IPS-18c (cell line): ENCODE measurements at regions not wholly inside any gene's neighbourhood (a gene's known extent, or its start where the extent isn't known, plus 50 kb on each side); places are given as distances from the start of the nearest gene placed in this dataset.
"Not testable (repeated sequence)": the region's sequence is repeated elsewhere in the genome, so short reads cannot be mapped to it uniquely, and the experiment has no call there.

Source experiments
- H3K4me3 ChIP-seq: 2 replicates; pipeline ENCODE4 v1.7.0; 2013; ENCODE audit warnings: low read depth, mild to moderate bottlenecking, low read length, moderate library complexity; ENCODE audit not compliant: insufficient read depth
- H3K9me3 ChIP-seq: one replicate; pipeline ENCODE4 v1.6.1; 2013; ENCODE audit warnings: mild to moderate bottlenecking, low read length, moderate library complexity; ENCODE audit not compliant: control insufficient read depth, insufficient read depth

DNA sequence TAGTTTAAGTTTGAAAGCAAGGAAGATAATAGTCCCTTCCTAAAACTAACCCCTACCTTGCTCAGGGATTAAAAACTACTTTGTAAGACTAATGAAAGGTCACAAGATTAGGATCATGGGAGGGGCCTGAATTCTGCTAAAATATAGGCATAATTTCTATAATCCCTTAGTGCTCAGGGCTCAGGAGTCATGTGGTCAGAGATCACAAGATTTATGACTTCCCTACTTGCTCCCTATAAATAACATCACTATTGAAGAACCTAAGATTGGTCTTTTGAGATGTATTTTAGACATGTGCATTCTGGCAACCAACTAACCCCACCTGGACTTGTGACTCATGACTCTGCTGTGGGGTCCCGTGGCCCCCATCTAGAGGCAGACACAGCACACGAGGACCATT is 81.1 kb downstream of the STMND1 start:
- H3K4me3 ChIP-seq: no peak overlapping the region

DNA sequence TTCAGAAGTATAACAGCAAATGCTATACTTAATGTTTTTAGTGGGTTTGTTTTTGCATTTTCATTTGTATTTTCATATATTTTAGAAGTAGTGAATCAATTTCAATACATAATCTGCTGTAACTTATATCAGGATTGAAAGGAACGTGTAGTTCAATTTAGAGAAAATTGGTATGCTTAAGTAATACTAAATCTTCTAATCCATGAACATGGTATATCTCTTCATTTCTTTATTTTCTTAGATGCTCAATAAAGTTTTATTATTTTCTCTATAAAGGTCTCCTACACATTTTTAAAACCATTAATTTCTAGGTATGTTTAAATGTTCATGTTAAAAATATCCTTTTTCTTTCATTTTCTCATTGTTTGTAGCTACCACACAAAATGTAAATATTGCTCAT is 85.1 kb downstream of the STMND1 start:
- Histone ChIP-seq H3K9me3 (peaks cover 2% of the 10 kb centered on the region), H3K4me3 (no peak overlapping the region)

More for the DNA sequence above, 81.1 kb downstream of the STMND1 start:
- no peaks in the 10 kb centered on the region for H3K9me3 ChIP-seq

DNA sequence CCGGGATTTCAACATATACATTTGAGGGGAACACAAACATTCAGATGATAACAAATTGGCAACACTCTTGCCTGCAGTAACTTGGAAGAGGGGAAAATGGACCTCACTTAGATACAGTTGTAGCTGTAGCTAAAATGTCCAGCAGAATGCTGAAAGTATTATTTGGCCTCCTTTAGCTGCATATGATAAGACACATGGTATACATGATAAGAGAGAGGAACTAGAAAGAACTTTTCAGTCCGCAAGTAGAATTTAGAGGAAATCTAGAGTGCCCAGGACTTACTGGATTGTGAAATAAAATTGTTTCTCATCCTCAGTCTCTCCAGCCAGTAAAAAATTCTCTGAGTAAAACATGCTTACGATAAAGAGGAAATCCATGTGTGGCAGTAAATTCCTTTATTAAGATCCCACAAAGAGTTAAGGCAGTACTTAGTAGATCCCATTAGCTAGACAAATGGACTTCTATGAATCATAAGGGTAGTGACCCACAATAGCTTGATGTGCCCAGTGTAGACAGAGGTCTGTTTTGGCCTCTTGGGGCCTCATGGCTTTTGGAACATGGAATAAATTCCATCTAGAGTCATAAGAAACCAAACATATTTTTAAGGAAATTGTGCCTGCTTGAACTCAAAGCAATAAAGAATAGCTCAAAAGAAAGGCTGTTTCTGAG is 87.9 kb upstream of the RBM24 start:
- no peak overlapping the region for H3K4me3 ChIP-seq

DNA sequence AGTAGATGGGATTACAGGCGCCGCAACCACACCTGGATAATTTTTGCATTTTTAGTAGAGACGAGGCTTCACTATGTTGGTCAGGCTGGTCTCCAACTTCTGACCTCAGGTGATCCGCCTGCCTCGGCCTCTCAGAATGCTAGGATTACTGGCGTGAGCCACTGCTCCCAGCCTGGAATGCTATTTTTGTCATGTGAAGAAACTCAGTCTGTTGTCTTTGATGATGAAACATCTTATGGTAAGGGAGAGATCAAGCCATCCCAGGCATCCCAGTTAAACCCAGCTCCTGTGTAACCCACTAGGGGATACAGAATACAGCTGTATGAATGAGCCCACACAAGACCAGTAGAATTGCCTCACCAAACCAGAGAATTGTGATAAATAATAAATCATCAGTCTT is 83.6 kb upstream of the RBM24 start:
- Histone ChIP-seq H3K4me3 (no peak overlapping the region), H3K9me3 (no peaks in the 10 kb centered on the region)

More for the DNA sequence above, 87.9 kb upstream of the RBM24 start:
- H3K9me3 ChIP-seq: peaks cover 2% of the 10 kb centered on the region

DNA sequence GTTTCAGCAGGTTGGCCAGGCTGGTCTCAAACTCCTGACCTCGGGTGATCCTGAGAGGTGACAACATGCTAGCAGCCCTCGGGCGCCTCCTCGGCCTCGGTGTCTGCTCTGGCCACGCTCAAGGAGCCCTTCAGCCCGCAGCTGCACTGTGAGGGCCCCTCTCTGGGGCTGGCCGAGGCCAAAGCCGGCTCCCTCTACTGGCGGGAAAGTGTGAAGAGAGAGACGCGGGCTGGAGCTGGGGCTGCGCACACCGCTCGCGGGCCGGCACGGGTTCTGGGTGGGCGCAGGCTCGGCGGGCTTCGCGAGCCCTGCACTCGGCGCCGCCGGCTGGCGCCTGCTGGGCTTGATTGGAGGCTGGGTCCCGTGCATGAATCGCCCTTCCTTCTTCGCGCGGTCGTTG is 80.8 kb upstream of the RBM24 start:
- H3K9me3 ChIP-seq: no peaks in the 10 kb centered on the region
- H3K4me3 ChIP-seq: peak overlapping the region; percentile 24; the same call in 1 of the 2 replicates

DNA sequence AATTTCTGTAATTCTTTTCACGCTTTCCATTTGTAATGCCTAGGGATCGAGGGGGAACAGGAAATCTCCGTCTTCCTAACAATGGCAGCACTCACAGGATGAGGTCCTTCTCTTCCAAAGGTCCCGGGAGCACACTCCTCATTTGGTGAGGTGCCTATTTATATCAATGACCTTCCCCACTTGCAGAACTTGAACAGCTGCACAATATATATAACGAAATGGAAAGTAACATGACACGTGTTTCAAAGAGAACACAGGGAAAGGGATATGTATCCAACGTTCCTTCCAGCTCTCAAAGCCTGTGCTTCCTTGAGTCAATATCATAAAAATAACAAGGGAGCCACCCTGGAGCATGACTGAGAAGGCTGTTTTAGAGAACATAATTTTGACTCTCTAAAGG is 78.6 kb upstream of the RBM24 start:
- H3K9me3 ChIP-seq: peaks cover 5% of the 10 kb centered on the region
- H3K4me3 ChIP-seq: no peak overlapping the region

DNA sequence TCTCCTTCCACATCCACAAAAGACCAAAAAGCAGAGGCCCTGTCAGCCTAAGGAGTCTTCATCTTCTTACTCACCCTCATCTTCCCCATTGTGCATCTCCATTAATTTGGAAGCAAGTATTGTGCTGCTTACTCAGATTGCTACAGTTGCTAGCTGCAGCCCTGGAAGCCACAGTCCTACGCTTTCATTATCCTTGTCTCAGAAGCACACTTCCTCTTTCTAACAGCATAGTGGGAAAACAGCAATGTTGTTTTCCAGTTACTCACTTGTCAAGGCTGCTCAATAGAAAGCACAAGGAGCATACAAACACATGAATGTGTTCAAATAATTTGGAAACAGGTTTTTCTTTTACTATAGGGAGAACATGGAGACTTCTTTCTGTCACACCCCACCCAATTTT is 76.6 kb upstream of the RBM24 start:
- Histone ChIP-seq H3K4me3 (no peak overlapping the region), H3K9me3 (peaks cover 5% of the 10 kb centered on the region)

DNA sequence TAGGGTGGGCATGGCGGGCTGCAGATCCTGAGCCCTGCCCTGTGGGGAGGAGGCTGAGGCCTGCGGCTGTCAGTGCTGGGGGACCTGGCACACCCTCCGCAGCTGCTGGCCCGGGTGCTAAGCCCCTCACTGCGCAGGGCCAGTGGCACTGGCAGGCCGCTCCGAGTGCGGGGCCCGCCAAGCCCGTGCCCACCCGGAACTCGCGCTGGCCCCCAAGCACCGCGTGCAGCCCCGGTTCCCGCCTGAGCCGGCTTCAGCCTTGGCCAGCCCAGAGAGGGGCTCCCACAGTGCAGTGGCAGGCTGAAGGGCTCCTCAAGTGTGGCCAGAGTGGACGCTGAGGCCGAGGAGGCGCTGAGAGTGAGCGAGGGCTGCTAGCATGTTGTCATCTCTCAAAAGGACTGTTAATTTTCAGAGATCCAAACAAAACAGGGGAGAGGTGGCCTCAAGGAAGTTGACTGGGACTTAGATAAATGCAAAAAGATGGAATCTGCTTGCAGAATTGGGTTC is 74.5 kb upstream of the RBM24 start:
- Histone ChIP-seq H3K4me3 (no peak overlapping the region; the same call in 1 of the 2 replicates), H3K9me3 (peaks cover 5% of the 10 kb centered on the region)

DNA sequence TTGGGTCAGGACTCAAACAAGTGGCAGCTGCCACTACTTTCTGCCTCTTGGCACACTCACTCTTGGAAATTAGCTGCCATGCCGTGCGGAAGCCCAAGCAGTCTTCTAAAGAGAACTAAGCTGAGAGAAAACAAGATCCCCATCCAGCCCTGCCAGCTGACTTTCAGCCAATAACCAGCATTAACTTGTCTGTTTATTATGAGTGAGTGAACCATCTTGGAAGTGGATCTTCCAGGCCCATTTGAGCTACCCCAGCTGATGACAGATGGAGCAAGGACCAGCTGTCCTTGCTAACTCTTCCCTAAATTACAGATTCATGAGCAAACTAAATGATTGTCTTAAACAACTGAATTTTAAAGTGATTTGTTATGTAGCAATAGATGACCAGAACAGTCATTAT is 73.9 kb upstream of the RBM24 start:
- H3K9me3 ChIP-seq: peaks cover 5% of the 10 kb centered on the region
- no peak overlapping the region for H3K4me3 ChIP-seq

DNA sequence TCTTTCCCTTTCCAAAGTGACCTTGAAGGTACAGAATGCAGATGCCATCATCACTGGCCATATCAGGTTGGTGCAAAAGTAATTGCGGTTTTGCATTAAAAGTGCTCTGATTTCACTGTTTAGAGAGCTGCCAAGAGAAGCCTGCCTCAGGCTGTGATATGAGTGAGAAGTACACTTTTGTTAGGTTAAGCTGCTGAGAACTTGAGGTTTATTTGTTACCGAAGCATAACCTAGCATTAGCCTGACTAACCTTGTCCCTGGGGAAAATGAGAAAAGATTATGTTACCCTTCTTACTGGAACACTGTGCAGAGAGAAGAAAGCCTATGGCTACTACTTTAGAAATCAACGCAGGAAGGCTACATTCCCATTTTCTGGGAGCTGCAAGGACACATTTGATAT is 70.5 kb upstream of the RBM24 start:
- Histone ChIP-seq H3K9me3 (peaks cover 5% of the 10 kb centered on the region), H3K4me3 (no peak overlapping the region)

DNA sequence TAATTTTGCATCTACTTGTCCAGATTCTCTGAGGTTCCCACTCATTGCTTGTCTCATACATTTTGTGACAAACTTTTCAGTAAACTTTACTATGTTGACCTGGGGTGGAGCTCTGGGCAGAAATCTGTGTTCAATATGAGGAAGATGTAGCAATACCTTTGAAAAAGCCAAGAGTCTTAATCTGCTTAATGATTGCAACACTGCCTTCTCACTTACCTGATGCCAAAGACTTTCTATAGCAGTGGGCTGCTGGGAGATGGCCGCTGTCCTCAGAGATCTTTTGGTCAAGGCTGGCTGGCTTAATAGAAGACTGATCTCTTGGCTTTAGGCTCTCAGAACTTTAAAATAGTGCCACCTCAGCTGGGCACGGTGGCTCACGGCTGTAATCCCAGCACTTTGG is 70.1 kb upstream of the RBM24 start:
- peaks cover 5% of the 10 kb centered on the region for H3K9me3 ChIP-seq

DNA sequence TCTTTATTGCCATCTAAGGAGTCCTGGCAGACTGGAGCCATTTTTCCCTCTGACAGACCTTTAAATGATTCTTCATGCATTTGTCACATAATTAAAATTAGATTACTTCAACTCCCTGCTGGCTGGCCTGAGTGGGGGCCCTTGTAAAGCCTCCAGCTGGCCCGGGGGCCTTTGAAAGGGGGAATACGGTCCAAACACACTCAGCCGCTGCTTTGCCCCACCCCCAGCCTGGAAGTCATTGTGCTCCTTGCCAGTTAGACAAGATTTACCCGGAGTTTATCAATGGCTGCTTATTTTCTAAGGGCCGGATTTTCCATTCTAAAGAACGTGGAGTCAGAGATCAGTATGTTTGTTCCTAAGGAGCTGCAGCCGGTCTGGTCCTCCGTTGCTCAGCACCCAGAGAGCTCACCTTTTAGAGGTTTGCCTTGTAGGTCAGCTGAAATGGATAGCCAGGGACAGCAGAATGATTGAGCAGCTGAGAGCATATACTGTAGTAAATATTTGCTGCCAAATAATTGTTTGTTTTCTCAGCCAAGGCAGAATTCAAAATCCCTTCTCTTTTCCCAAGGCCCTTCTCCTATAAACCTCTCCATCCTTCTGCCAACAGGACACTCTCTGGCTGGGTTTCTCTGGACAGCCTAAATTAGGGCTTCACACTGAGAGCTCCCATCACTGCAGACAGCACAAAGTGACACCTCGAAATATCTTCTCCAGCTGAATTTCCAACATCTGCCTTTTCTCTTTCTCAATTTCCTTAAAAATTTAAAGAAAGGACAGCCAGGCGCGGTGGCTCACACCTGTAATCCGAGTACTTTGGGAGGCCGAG is 68.4 kb upstream of the RBM24 start:
- Histone ChIP-seq H3K4me3 (no peak overlapping the region), H3K9me3 (no peaks in the 10 kb centered on the region)

More for the DNA sequence above, 70.1 kb upstream of the RBM24 start:
- no peak overlapping the region for H3K4me3 ChIP-seq

DNA sequence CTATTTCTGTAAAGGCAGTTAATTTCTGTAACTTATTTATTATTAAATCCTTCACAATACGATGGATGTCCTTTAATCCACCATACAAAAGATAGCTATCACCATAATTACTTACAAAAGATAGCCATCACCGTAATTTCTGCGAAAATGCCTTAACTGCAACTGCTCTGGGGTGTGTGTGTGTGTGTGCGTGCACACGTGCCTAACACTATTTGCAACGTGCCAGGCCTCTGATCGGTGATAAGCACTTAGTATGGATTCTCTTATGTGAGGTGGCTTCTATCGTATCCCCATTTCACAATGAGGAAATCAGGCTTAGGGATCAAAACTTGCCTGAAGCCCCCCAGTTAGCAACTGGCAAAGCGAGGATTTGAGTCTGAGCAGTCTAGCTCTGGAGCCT is 67.1 kb upstream of the RBM24 start:
- no peaks in the 10 kb centered on the region for H3K9me3 ChIP-seq
- no peak overlapping the region for H3K4me3 ChIP-seq

DNA sequence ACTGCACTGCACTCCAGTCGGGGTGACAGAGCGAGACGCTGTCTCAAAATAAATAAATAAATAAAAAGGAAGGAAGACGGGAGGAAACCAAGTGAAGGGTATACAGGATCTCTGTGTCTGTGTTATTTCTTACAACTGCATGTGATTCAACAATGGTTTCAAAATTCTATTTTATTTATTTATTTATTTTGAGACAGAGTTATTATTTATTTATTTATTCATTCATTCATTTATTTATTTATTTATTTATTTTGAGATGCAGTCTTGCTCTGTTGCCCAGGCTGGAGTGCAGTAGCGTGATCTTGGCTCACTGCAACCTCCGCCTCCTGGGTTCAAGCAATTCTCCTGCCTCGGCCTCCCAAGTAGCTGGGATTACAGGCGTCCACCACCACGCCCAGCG is 64.2 kb upstream of the RBM24 start:
- H3K4me3 ChIP-seq, H3K9me3 ChIP-seq: not testable (repeated sequence)

DNA sequence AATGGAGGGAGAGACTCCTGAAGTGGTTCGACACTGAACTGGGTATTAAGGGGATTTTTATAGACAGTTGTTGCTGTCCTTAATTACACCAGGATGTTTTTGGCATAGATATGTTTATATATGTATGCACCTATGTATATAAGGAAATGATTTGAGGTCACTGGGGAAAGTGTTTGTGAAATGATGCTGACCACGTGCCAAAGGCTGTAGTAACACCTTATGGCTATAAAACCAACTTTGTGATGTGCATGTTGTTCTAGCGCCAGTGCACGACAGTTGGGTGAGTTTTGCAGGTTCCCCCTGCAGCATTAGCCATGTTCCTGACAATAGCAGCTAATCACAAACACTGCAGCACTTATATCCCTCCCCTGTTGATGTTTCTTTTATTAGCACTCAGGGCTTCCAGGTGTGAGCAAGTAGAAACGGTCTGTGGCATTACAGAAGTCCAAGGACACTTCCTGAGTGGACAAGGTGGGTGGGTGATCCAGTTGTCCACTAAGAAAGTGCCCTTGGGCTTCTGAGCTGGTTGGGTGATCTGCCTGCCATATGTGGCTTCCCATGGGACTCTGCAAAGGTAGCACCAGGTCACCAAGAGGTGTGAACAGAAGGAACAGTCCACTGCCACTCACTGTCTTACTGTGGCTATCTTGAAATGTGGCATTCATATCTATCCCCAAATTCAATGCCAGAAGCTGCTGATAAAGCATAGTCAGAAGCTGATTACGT is 63.0 kb upstream of the RBM24 start:
- Histone ChIP-seq H3K9me3 (no peaks in the 10 kb centered on the region), H3K4me3 (no peak overlapping the region)

DNA sequence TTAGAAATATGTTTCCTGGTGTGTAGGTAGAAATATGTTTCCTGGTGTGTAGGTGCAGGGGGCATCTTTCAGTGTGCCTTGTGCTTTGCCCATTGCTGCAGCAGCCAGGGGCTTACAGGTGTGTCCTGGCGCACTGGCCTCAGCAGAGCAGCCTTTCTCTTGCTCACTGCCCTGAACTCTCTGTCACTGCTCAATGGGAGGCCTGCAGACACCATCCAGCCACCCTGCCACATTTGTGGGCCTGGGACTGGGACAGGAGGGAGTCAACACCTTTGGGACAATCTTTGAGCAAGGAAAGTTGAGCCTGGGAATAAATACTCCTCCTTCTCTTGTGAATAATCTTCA is 62.4 kb upstream of the RBM24 start:
- Histone ChIP-seq H3K4me3 (no peak overlapping the region), H3K9me3 (no peaks in the 10 kb centered on the region)

DNA sequence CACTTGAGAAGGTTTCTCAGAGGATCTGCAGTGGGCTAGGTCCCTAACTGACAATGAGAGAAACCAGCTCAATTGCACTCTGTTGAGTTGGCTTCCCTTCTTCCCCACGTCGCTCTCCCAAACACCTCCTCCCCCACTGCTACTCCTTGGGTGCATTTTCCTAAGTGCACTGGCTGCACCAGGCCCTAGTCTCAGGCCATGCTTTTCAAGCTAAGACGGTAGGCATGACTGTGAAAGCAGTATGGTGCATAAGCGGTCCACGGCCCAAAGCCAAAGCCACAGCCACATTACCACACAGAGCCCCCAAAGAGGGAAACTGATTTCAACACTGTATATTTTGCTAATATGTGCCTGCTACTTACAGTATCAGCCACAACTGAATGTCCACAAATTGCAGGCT is 62.1 kb upstream of the RBM24 start:
- H3K4me3 ChIP-seq: no peak overlapping the region
- H3K9me3 ChIP-seq: no peaks in the 10 kb centered on the region
